SIG-M5 treated with dmso at 0.1 percent for 504 hours (cell line): ENCODE measurements at regions not wholly inside any gene's neighbourhood (a gene's known extent, or its start where the extent isn't known, plus 50 kb on each side); places are given as distances from the start of the nearest gene placed in this dataset.

Source experiments
- DNase-seq: peaks from one replicate; lab custom pipeline; 2025; ENCODE audit not compliant: unreplicated experiment; lab: John Stamatoyannopoulos, UW

- no peak for DNase-seq
Observed at GRCh38 chr9:126123927-126124326, 202.7 kb upstream of the MVB12B start.

GRCh38 chr9:126125177-126125576 is 201.5 kb upstream of the MVB12B start:
- DNase-seq: no peak

- DNase-seq: no peak
Observed at GRCh38 chr9:126125577-126125976, 201.1 kb upstream of the MVB12B start.

- DNase-seq: no peak
Observed at GRCh38 chr9:126125992-126126409, 200.6 kb upstream of the MVB12B start.

GRCh38 chr9:126126807-126127206 is 199.8 kb upstream of the MVB12B start:
- DNase-seq: no peak

- no peak for DNase-seq
Observed at GRCh38 chr9:126127591-126127990, 199.0 kb upstream of the MVB12B start.

GRCh38 chr9:126128494-126129142 is 198.0 kb upstream of the MVB12B start:
- DNase-seq: no peak

- DNase-seq: no peak
Observed at GRCh38 chr9:126131066-126132010, 195.3 kb upstream of the MVB12B start.

- no peak for DNase-seq
Observed at GRCh38 chr9:126132746-126133145, 193.9 kb upstream of the MVB12B start.

GRCh38 chr9:126144196-126144595 is 182.4 kb upstream of the MVB12B start:
- DNase-seq: no peak

- DNase-seq: no peak
Observed at GRCh38 chr9:126144603-126145456, 181.8 kb upstream of the MVB12B start.

- no peak for DNase-seq
Observed at GRCh38 chr9:126145887-126146253, 180.8 kb upstream of the MVB12B start.

- peak; percentile 3 for DNase-seq
Observed at GRCh38 chr9:126146254-126147145, 180.1 kb upstream of the MVB12B start.

GRCh38 chr9:126147186-126147935 is 179.3 kb upstream of the MVB12B start:
- DNase-seq: no peak

GRCh38 chr9:126147936-126148870 is 178.4 kb upstream of the MVB12B start:
- no peak for DNase-seq

GRCh38 chr9:126148994-126149393 is 177.6 kb upstream of the MVB12B start:
- no peak for DNase-seq

- DNase-seq: no peak
Observed at GRCh38 chr9:126149661-126150060, 177.0 kb upstream of the MVB12B start.

- DNase-seq: no peak
Observed at GRCh38 chr9:126150411-126151030, 176.1 kb upstream of the MVB12B start.
